ENCODE measurements at regions not wholly inside any gene's neighbourhood (a gene's known extent, or its start where the extent isn't known, plus 50 kb on each side); places are given as distances from the start of the nearest gene placed in this dataset.

DNA sequence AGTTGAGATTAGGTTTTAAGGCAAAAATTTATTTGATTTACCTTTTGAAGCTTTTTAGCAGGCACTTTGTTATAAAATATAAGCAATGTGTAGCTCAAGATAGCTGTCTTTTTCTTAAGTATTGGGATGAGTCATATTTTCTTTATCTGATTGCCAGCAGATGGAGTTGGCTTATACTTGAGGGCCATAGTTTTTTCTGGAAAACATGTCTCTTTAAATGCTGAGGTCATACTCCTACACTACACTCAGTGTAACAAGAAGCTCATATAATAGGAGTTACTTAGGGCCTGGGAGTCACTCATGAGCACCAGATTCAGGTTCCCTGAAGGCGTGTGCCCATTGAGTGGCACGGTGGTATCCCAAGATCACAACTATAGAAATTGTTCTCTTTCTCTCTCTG lies 579.8 kb downstream of the EDEM1 start:
- TF ChIP-seq POLR2AphosphoS5 (IDR thresholded peaks at IDR 0.05) (no peak), SMC3 (conservative IDR thresholded peaks at IDR 0.05; ENCODE audit: poor library complexity) (no peak), MXI1 (conservative IDR thresholded peaks at IDR 0.05; ENCODE audit: poor library complexity, severe bottlenecking) (no peak), EZH2 (IDR thresholded peaks at IDR 0.05; ENCODE audit: borderline replicate concordance, insufficient read depth, low read length, poor library complexity, severe bottlenecking) (no peak), EP300 (conservative IDR thresholded peaks at IDR 0.05; ENCODE audit: poor library complexity, severe bottlenecking) (no peak), RAD21 (conservative IDR thresholded peaks at IDR 0.05) (no peak), TAF1 (IDR thresholded peaks at IDR 0.05; ENCODE audit: low read depth) (no peak)
- TF ChIP-seq, protein P1, sequence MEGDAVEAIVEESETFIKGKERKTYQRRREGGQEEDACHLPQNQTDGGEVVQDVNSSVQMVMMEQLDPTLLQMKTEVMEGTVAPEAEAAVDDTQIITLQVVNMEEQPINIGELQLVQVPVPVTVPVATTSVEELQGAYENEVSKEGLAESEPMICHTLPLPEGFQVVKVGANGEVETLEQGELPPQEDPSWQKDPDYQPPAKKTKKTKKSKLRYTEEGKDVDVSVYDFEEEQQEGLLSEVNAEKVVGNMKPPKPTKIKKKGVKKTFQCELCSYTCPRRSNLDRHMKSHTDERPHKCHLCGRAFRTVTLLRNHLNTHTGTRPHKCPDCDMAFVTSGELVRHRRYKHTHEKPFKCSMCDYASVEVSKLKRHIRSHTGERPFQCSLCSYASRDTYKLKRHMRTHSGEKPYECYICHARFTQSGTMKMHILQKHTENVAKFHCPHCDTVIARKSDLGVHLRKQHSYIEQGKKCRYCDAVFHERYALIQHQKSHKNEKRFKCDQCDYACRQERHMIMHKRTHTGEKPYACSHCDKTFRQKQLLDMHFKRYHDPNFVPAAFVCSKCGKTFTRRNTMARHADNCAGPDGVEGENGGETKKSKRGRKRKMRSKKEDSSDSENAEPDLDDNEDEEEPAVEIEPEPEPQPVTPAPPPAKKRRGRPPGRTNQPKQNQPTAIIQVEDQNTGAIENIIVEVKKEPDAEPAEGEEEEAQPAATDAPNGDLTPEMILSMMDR (IDR thresholded peaks at IDR 0.05; ENCODE audit: poor library complexity, severe bottlenecking) = no peak
- TF ChIP-seq, protein P2, sequence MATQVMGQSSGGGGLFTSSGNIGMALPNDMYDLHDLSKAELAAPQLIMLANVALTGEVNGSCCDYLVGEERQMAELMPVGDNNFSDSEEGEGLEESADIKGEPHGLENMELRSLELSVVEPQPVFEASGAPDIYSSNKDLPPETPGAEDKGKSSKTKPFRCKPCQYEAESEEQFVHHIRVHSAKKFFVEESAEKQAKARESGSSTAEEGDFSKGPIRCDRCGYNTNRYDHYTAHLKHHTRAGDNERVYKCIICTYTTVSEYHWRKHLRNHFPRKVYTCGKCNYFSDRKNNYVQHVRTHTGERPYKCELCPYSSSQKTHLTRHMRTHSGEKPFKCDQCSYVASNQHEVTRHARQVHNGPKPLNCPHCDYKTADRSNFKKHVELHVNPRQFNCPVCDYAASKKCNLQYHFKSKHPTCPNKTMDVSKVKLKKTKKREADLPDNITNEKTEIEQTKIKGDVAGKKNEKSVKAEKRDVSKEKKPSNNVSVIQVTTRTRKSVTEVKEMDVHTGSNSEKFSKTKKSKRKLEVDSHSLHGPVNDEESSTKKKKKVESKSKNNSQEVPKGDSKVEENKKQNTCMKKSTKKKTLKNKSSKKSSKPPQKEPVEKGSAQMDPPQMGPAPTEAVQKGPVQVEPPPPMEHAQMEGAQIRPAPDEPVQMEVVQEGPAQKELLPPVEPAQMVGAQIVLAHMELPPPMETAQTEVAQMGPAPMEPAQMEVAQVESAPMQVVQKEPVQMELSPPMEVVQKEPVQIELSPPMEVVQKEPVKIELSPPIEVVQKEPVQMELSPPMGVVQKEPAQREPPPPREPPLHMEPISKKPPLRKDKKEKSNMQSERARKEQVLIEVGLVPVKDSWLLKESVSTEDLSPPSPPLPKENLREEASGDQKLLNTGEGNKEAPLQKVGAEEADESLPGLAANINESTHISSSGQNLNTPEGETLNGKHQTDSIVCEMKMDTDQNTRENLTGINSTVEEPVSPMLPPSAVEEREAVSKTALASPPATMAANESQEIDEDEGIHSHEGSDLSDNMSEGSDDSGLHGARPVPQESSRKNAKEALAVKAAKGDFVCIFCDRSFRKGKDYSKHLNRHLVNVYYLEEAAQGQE (IDR thresholded peaks at IDR 0.05; ENCODE audit: borderline replicate concordance) = no peak
